ENCODE measurements at regions not wholly inside any gene's neighbourhood (a gene's known extent, or its start where the extent isn't known, plus 50 kb on each side); places are given as distances from the start of the nearest gene placed in this dataset.

- no peak for TF ChIP-seq PATZ1 (CRISPR knock-in tag; IDR thresholded peaks at IDR 0.05; ENCODE audit: borderline replicate concordance)
- TF ChIP-seq ZNF70 (CRISPR knock-in tag; IDR thresholded peaks at IDR 0.05): no peak
- no peak for TF ChIP-seq ARNTL (CRISPR knock-in tag; IDR thresholded peaks at IDR 0.05; ENCODE audit: borderline replicate concordance, low read depth)
- TF ChIP-seq CSRNP3 (CRISPR knock-in tag; IDR thresholded peaks at IDR 0.05): no peak
- TF ChIP-seq ZFP30 (CRISPR knock-in tag; IDR thresholded peaks at IDR 0.05): no peak
- TF ChIP-seq CREB5 (CRISPR knock-in tag; IDR thresholded peaks at IDR 0.05; ENCODE audit: low read depth): no peak
- TF ChIP-seq RARB (CRISPR knock-in tag; IDR thresholded peaks at IDR 0.05): no peak
- no peak for TF ChIP-seq ZNF8 (CRISPR knock-in tag; IDR thresholded peaks at IDR 0.05)
- TF ChIP-seq ISL1 (CRISPR knock-in tag; IDR thresholded peaks at IDR 0.05): no peak
- TF ChIP-seq SNAI2 (CRISPR knock-in tag; IDR thresholded peaks at IDR 0.05): no peak
- no peak for TF ChIP-seq GLIS3 (CRISPR knock-in tag; IDR thresholded peaks at IDR 0.05)
- TF ChIP-seq TSHZ2 (CRISPR knock-in tag; IDR thresholded peaks at IDR 0.05): no peak
These were observed 434.8 kb downstream of the SETD4 start for GRCh38 chr21:35625576-35625975.

Data from SK-N-SH treated with all-trans-retinoic acid at 6 μM for 48 hours (cell line).